Left ventricle myocardium superior (tissue), 1 donor: ENCODE measurements at regions not wholly inside any gene's neighbourhood (a gene's known extent, or its start where the extent isn't known, plus 50 kb on each side); places are given as distances from the start of the nearest gene placed in this dataset.

Experiments used
- ATAC-seq: fragments of 200-7000 bp; cut with Tn5 transposase; one replicate; pipeline ENCODE4 v1.9.1; 2020; ENCODE audit warnings: mild to moderate bottlenecking, moderate library complexity
- DNase-seq: peaks from one replicate; pipeline ENCODE4 v3.0.0-alpha.2; 2020
- intact Hi-C: fragments of 100-400 bp; cut with micrococcal nuclease; formaldehyde crosslinking; loops from one replicate; pipeline ENCODE4 v1.11.0; 2022
- donor health status: DM: no; HTN: yes; CAD: no; lungs with severe emphysema.

DNA sequence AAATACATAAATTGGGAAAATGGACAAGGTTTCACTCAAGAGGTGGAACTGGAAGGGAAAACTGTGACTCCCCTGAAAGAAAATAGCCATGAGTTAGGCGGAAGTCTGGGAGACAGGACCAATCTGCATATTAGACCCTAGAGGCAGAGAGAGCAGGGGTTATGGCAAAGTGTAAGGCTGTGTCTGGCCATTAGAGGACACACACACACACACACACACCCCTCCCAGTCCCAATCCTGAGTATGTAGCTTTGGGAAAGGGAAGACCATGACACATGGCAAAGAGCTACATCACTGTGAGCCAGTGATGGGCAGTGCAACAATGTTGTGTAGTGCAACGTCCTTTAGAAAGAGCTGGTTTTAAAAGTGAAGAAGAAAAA lies 479.9 kb upstream of the NXPH2 start:
- intact Hi-C loops: no loop called here
- no peak for ATAC-seq

DNA sequence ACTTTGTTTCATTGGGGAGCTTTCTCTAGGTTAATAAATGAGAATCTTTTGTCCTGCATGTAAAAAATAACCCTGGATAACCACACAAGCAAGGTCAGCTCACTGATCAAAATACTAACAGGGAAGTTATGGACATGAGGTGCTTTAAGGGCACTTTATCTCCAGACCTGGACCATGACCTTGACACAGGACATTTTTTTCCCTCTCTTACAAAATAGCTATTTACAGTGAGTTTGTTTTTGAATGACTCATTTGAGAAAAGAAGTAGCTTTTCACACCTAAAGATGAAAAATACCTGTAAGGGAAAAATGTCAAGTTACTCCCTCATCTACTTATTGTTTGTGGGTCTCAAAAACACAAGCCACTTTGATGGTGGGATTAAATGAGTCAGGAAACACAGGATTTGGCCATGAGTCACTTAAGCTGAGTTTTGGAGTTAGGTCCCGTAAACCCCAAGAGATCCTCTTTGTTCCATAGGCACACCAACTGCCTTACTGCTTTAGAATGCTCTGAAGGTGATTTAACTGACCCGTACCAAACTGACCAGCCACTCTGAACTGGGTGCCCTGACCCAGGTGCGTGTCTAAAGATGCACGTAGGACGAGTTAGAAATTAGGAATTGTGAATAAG lies 479.3 kb upstream of the NXPH2 start:
- intact Hi-C loops: no loop called here
- no peak for ATAC-seq
- no peak for DNase-seq

More for the DNA sequence above, 479.9 kb upstream of the NXPH2 start:
- DNase-seq: no peak

DNA sequence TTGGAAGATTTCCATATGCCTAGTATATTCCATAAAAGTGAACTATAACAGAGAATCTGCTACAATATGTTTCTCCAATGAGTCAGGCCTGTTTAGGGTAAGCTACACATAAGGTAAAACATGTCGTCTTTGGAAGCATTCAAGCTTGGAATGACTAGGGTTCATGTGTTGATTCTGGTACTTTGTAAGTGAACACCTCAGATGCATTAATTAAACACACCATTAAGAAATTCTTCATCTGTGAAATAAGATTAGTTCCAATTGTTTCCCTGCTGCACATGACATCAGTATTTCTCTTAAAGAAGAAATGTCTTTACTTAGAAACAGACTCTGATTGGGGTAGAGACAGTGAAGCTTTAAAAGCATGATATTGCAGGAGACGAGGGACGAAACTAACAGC lies 461.1 kb upstream of the NXPH2 start:
- no peak for DNase-seq
- ATAC-seq: no peak
- intact Hi-C loops: no loop called here

DNA sequence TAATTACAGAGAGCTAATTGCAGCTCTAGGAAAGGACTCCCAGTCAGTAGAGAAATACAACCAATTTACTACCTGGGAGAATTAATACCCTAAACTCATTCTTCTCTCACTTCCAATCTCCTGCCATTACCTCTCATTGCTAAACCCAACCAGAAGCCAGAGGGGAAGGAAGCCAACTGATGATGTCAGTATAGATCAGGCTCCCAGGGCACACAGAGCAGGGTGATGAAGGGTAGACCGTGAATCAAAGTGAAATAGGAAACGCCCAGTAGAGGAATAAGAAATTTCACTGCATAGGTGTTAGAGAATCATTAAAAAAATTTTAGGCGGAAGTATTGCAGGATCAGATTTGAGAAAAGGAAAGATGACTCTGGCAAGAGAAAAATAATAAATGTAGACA lies 456.8 kb upstream of the NXPH2 start:
- ATAC-seq (no peak), DNase-seq (no peak)
- intact Hi-C loops: no loop called here

DNA sequence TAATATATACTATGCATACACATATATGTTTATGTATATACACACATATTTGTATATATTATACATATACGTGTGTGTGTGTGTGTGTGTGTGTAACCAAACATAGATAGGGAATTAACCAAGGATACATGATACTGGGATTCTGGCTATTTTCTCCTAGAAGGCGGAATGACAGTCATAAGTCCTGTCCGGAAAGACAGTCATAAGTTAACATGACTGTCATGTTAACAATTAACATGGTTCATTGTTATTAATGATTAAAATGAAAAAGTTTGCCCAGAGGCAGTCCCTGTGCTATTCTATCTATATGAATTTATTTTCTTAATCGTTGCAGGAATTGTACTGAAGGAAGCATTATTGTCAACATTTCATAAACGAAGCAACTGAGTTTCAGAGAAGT lies 450.7 kb upstream of the NXPH2 start:
- DNase-seq (no peak), ATAC-seq (no peak)
- intact Hi-C loops: no loop called here

DNA sequence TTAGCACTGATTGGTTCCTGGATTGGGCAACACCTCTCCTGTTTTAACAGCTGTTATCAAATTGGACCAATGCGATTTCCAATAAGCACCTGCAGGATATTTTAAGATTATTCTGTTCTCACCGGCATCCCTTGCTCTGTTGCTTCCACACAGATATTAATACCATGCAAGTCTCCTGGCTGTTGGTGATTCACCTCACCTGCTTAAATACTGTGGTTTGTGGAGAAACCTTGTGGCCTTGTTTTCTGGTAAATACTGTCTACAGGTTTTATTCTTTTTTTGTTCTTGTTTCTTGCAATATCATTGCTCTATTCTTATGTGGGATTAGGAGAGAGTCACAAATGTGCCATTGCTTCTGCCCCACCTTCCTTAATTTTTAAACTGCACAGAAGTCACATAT lies 448.1 kb upstream of the NXPH2 start:
- DNase-seq (no peak), ATAC-seq (no peak)
- intact Hi-C loops: no loop called here

DNA sequence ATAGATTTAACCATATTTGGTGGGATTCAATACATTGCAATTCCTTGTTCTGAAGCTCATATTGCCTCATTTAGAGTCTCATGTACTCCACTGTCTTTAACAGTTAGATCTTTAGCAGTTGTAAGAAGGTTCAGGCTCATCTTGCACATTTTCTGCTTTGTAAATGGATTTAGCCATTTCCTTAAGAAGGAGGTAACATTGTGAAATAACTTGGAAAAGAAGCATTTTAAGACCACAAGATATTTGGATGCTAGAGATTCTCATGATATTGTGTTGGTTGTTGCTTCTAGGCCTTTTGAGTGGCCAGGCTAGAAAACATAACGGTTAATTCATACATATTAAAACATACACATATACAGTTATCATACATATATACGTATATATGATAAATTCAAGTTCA lies 445.8 kb upstream of the NXPH2 start:
- ATAC-seq: no peak
- DNase-seq: no peak
- intact Hi-C loops: no loop called here

DNA sequence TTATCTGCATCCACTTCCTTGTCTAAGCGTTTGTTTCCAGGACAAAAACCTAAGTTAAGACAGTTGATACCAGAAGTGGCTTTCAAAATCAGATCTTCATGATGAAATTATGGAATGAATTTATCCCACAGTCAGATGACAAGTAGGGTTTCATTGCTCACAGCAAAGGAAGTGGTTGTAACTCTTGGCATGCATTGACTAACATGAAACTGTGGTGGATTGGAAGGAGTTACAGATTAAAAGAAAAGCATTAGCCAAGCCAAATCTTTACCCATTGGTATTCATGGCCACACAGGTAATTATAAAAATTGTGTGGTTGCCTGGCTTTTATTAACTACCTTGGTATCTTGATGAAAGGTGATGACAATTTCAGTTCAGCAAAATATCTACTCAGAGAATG lies 438.0 kb upstream of the NXPH2 start:
- DNase-seq: no peak
- intact Hi-C loops: no loop called here
- no peak for ATAC-seq

DNA sequence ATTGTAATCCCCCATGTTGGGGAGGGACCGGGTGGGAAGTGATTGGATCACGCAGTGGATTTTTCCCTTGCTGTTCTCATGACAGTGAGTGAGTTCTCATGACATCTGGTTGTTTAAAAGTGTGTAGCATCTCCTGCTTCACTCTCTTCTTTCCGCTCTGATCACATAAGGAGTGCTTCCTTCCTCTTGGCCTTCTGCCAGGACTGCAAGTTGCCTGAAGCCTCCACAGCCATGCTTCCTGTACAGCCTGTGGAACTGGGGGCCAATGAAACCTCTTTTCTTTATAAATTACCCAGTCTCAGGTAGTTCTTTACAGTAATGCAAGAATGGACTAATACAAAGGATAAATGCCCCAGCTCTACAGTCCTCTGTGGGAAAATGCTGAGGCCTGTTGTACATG lies 437.5 kb upstream of the NXPH2 start:
- no peak for DNase-seq
- ATAC-seq: no peak
- intact Hi-C loops: no loop called here

DNA sequence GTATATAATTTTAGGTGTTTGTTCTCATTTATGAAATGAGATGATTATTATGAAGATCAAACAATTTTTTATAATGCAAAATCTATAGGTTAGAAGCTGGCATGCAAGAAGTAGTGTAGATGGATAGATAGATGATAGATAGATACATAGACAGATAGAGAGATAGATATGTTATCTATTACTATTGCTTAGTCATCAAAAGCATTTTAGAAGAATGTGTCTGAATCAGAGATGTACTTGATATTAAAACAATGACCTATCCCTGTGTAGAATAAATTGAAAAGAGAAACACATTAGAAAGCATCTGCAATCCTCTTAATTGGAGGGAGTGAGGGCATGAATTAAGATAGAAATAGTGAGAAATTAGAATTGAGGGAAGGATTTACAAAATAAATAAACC lies 436.2 kb upstream of the NXPH2 start:
- intact Hi-C loops: no loop called here
- DNase-seq (no peak), ATAC-seq (no peak)

DNA sequence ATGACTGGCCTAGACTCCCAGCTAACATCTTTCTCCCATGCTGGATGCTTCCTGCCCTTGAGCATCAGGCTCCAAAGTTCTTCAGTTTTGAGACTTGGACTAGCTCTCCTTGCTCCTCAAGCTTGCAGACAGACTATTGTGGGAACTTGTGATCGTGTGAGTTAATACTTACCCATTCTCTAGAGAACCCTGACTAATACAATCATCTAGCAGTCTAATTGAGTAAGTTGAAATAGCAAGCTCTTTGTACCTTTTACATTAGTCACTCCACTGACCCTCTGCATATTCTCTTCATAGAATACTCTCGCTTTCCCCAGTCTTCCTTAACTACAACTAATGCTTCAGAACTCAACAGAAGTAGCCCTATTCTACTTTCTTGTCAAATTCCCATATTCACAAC lies 434.6 kb upstream of the NXPH2 start:
- no peak for DNase-seq
- no peak for ATAC-seq
- intact Hi-C loops: no loop called here

DNA sequence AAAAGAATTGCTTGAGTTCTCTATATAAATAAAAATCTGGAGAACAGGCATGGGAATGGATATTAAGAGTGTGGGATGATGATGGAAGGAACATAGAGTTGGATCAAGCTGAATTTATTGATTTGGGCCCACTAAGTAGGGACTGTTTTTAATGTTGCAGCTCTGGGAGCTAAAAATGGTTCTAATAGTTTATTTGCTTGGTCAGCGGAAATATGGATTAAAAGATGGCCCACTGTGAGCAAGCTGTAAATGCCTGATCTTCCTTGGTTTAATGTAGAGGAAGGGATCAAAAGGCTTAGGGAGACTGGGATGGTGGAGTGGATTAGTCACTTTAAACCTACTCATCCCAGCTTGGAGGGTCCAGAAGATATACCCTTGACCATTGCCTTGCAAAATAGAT lies 429.4 kb upstream of the NXPH2 start:
- DNase-seq: no peak
- intact Hi-C loops: no loop called here
- ATAC-seq: no peak

DNA sequence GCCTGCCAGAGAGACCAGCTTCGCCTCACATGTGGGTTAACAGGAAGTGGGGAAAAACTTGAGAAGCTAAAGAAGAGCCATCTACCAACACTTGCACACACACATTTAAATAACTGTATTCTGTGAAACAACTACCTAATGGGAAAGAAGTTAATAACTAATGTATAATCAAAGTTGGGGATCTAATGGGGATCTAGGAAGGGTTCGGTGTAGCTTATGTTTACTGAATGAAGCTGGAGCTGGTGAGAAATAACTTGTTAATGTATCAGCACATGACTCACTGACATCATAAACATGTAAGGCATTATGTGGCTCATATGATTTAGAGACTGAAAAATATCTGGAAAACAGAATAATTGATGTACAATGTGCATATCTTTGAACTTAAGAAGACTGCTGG lies 421.3 kb upstream of the NXPH2 start:
- DNase-seq (no peak), ATAC-seq (no peak)
- intact Hi-C loops: no loop called here

DNA sequence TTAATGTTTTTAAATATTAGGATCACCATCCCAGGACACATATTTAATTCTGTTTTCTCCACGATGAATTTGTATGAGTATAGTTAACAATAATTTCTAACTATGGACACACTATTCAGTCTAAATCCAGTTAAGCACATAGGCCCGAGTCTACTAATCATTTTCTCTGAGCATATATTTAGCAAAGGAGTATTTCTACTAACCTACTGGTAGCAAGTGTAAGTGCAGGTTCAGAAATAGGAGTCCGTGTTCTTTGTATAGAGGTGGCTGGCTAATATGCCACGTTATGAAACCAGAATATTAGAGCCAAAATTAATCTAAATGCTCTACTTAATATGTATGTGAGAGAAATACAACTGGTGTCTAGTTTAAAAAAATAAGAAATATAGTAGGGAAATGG lies 416.6 kb upstream of the NXPH2 start:
- ATAC-seq (no peak), DNase-seq (no peak)
- intact Hi-C loops: no loop called here

DNA sequence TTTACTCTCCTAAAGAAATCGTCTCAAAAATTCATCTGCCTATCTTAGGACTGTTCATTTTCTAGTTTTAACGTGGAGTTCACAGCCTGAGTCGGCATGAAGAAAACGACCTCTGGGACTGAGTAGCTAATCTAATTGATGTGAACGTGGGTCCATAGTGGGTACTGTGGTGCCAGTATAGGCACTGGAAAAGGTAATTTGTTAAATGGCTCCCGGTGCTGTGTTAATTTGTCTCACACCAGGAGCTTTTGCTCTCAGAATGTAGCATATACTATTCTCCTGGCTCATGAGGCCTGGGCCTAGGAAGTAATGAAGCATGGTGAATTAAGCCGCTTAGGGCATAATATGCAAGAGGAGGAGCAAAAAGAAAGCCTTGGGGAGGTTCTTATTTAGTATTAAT lies 414.4 kb upstream of the NXPH2 start:
- DNase-seq: no peak
- no peak for ATAC-seq
- intact Hi-C loops: no loop called here

DNA sequence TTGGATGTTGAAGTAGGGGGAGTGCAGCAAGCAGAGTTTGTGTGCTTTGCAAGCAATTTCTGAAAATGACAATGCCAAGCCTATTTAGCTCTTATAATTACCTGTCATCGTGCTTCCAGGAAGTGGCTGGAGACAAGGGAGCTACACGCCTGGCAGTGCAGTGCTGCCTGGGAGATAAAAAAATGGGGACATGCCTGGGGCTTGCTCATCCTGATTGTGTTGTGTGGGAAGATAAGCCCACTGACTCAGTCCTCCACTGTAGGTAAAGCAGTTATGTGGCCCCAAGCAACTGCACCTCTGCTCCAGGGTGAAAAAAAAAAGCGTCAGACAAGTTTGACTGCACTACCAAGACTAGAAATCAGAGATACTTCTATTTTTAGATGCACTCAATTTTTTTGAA lies 396.9 kb upstream of the NXPH2 start:
- intact Hi-C loops: no loop called here
- ATAC-seq (no peak), DNase-seq (no peak)

DNA sequence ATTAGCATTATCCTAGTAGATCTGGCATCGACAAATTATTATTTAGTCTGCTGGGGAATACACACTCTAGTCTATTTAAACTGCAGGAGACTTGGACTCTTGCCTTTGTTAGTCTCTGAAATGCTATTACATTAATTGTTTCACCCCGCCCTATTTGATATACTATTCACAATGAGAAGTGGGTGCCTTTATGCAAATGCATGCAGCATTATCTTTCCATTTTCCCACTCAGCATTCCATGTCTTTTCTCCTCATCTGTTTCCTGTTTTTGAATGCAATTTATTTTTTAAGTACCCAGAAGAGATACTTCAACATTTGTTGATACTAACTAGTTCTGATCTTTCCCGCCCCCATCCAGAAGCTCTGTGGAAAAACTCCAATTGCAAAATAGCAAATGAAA lies 395.3 kb upstream of the NXPH2 start:
- intact Hi-C loops: no loop called here
- no peak for DNase-seq
- ATAC-seq: no peak

DNA sequence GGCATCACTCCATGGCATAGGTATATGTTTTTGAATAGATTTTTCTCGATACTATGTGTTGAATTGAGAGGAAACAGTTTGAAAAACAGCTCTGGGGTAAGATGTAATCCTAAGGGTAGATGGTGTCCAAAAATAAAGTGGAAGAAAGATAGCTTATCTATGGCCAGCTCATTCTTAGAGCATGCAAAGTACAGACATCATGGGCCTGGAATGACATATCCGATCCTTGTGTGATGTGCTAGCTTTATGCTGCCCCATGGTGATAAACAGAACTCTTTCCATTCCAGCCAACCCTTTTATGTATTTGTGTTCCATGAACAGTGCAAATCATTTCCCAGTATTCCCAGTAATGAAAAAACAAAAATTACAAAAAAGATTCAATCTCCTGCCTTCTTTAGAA lies 390.2 kb upstream of the NXPH2 start:
- DNase-seq (no peak), ATAC-seq (no peak)

DNA sequence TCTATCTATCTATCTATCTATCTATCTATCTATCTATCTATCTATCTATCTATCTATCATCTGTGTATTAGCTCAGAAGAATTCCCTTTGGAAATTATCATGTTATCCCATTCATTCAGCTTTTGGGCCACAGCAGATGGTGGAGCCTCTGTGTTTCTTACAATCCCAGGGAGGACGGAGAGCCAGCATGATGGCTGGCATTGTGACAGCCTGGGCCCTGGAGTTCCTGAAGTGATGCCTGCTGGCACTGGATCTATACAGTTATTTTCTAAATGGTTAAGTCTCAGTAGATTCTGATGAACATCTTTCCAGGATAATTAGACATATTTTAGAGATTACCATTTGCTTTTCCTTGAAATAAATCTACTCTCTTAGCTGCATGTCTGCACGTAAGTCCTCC lies 385.4 kb upstream of the NXPH2 start:
- no peak for ATAC-seq
- DNase-seq: no peak
- intact Hi-C loops: no loop called here

More for the DNA sequence above, 390.2 kb upstream of the NXPH2 start:
- intact Hi-C loops: no loop called here

DNA sequence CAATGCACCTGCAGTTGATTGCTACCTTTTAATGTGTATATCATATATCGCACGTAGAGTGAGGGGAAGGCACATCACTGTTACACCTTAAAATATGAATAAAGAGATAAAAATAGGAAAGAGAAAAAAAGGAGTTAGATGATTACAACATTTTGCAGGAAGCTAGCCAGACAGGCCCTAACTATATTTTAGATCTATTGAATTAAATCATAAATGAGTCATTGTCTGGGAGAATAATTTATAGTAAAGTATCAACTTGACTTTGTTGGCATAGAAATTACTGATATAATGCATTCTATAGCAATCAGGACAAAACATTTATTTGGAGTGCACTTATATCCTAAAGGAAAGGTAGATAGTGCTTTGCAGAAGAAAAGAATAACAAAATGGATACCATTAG lies 384.9 kb upstream of the NXPH2 start:
- intact Hi-C loops: no loop called here
- ATAC-seq: no peak
- no peak for DNase-seq

DNA sequence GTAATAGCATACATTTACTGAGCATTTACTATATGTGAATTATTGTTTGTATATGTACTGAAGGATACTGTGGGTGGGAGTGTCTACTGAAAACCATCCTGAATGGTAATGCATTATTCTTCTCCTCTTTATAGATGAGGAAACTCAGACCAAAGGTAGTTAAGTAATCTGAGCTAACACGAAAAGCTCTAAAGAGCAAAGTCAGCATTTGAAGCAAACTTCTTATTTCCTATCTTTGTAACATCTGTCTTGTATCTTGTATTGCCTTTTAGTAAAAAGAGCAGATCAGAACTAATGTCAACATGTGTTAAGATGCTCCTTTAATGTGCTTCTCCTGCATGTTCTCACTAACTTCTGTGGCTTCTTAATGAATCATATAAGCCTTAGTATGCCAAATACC lies 382.8 kb upstream of the NXPH2 start:
- intact Hi-C loops: no loop called here
- DNase-seq (no peak), ATAC-seq (no peak)

DNA sequence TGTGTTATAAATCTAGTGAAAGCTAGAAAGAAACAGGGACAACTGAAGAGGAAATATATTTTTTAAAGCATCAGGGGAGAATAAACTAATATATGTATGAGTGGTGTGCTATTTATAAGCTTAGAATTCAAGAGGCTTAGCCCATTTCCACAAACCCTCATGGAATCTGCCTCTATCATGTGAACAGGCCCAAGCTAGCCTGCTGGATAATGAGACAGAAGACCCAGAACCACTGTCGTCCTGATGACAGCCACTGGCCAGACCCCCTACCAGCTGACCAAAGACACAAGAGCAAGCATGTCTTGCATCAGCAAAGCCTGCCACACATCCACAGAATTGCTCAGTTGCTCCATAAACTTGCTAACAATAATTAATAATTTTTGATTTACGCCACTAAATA lies 382.3 kb upstream of the NXPH2 start:
- intact Hi-C loops: no loop called here
- no peak for ATAC-seq
- DNase-seq: no peak
